GM12878 (cell line): ENCODE measurements at regions not wholly inside any gene's neighbourhood (a gene's known extent, or its start where the extent isn't known, plus 50 kb on each side); places are given as distances from the start of the nearest gene placed in this dataset.

Experiments
- CTCF ChIP-seq, 3 experiments: IDR thresholded peaks in 2 of 3; conservative IDR thresholded peaks in 1 of 3; 2 replicates each; pipeline ENCODE4 v1.5.1; 2011; ENCODE audit warnings: low read depth in 3 of 3, low read length in 3 of 3, mild to moderate bottlenecking in 3 of 3, control low read depth in 2 of 3, moderate library complexity in 2 of 3, inconsistent platforms in 1 of 3, mixed read lengths in 1 of 3; ENCODE audit not compliant: control insufficient read depth in 2 of 3, insufficient read depth in 1 of 3; ENCODE audit errors: extremely low read depth in 1 of 3
- PAX5 ChIP-seq: IDR thresholded peaks from 2 replicates; pipeline ENCODE4 v1.6.1; 2011; ENCODE audit warnings: low read depth, low read length, borderline replicate concordance
- RAD51 ChIP-seq: fragments of 450-650 bp; IDR thresholded peaks from 2 replicates; pipeline ENCODE4 v1.6.1; 2016; ENCODE audit warnings: moderate library complexity, mild to moderate bottlenecking, inconsistent platforms

GRCh38 chr5:50302815-50303490 is 138.1 kb downstream of the EMB start:
- TF ChIP-seq CTCF (IDR thresholded peaks at IDR 0.05 in 2 of 3, conservative IDR thresholded peaks at IDR 0.05 in 1 of 3; ENCODE audit: control insufficient read depth in 2 of 3, extremely low read depth in 1 of 3, insufficient read depth in 1 of 3, low read depth in 3 of 3, low read length in 3 of 3) = no peak
- no peak for TF ChIP-seq PAX5
- TF ChIP-seq RAD51 = no peak
